Neural cell (in vitro differentiated cells): ENCODE measurements at regions not wholly inside any gene's neighbourhood (a gene's known extent, or its start where the extent isn't known, plus 50 kb on each side); places are given as distances from the start of the nearest gene placed in this dataset.

Experiments used
- H2AFZ ChIP-seq: fragments of 200-600, 300-800 bp; sonication (generic), shearing (Covaris generic); 2 replicates; pipeline ENCODE4 v1.6.0; 2014; ENCODE audit warnings: low read depth, mild to moderate bottlenecking, antibody characterized with exemption, low read length, moderate library complexity
- H3F3A ChIP-seq: fragments of 200-600 bp; shearing (Covaris generic); 2 replicates; pipeline ENCODE4 v1.6.1; 2016; ENCODE audit warnings: mild to moderate bottlenecking, moderate library complexity, mixed read lengths, antibody characterized with exemption, low read length; ENCODE audit not compliant: insufficient read depth, poor library complexity, severe bottlenecking
- H3K27ac ChIP-seq: fragments of 200-600, 300-800 bp; sonication (generic), shearing (Covaris generic); 2 replicates; pipeline ENCODE4 v1.5.1; 2014; ENCODE audit warnings: mild to moderate bottlenecking, low read length, moderate library complexity
- H3K27me3 ChIP-seq: fragments of 300-800, 200-600 bp; sonication (generic), shearing (Covaris generic); 2 replicates; pipeline ENCODE4 v1.6.0; 2014; ENCODE audit warnings: mild to moderate bottlenecking, low read depth, low read length, moderate library complexity; ENCODE audit not compliant: insufficient read depth
- H3K36me3 ChIP-seq: fragments of 300-800, 200-600 bp; sonication (generic), shearing (Covaris generic); 2 replicates; pipeline ENCODE4 v1.5.1; 2014; ENCODE audit warnings: mild to moderate bottlenecking, antibody characterized with exemption, low read length, moderate library complexity; ENCODE audit not compliant: insufficient read depth
- H3K4me2 ChIP-seq: fragments of 300-800, 200-600 bp; sonication (generic), shearing (Covaris generic); 2 replicates; pipeline ENCODE4 v1.6.0; 2014; ENCODE audit warnings: mild to moderate bottlenecking, low read length
- H3K4me3 ChIP-seq: fragments of 300-800, 200-600 bp; sonication (generic), shearing (Covaris generic); 2 replicates; pipeline ENCODE4 v1.5.1; 2014; ENCODE audit warnings: mild to moderate bottlenecking, low read length, moderate library complexity
- H3K79me2 ChIP-seq: fragments of 200-600 bp; shearing (Covaris generic); replicated peaks from 2 replicates; pipeline ENCODE4 v1.6.0; 2014; ENCODE audit warnings: mild to moderate bottlenecking, low read length, moderate library complexity; ENCODE audit not compliant: insufficient read depth
- H3K9ac ChIP-seq: fragments of 300-800, 200-600 bp; sonication (generic), shearing (Covaris generic); 2 replicates; pipeline ENCODE4 v1.6.1; 2016; ENCODE audit warnings: mild to moderate bottlenecking, low read length, mixed read lengths
- H3K9me2 ChIP-seq: fragments of 200-600 bp; shearing (Covaris generic); 2 replicates; pipeline ENCODE4 v1.6.1; 2016; ENCODE audit warnings: mild to moderate bottlenecking, low read length, mixed read lengths; ENCODE audit not compliant: insufficient read depth
- H3K9me3 ChIP-seq: fragments of 200-600, 300-800 bp; sonication (generic), shearing (Covaris generic); 2 replicates; pipeline ENCODE4 v1.6.1; 2016; ENCODE audit warnings: mild to moderate bottlenecking, mixed run types, low read length, moderate library complexity, mixed read lengths
- H4K20me1 ChIP-seq: fragments of 200-600 bp; shearing (Covaris generic); 2 replicates; pipeline ENCODE4 v1.6.1; 2016; ENCODE audit warnings: mild to moderate bottlenecking, mixed run types; ENCODE audit not compliant: insufficient read depth
- EP300 ChIP-seq: fragments of 450-650 bp; conservative IDR thresholded peaks from 2 replicates; pipeline ENCODE4 v1.6.1; 2014; ENCODE audit warnings: antibody characterized with exemption, mild to moderate bottlenecking, moderate library complexity; ENCODE audit not compliant: poor library complexity, severe bottlenecking
- EZH2 ChIP-seq: fragments of 200-600, 300-800 bp; shearing (Covaris generic), sonication (generic); IDR thresholded peaks from 2 replicates; pipeline ENCODE4 v1.6.1; 2014; ENCODE audit warnings: antibody characterized with exemption, low read length, borderline replicate concordance, mild to moderate bottlenecking; ENCODE audit not compliant: insufficient read depth, poor library complexity, severe bottlenecking
- MXI1 ChIP-seq: fragments of 450-650 bp; conservative IDR thresholded peaks from 2 replicates; pipeline ENCODE4 v1.6.1; 2014; ENCODE audit warnings: antibody characterized with exemption, mild to moderate bottlenecking; ENCODE audit not compliant: poor library complexity, severe bottlenecking
- POLR2AphosphoS5 ChIP-seq: IDR thresholded peaks from 2 replicates; pipeline ENCODE4 v1.6.1; 2012
- RAD21 ChIP-seq: fragments of 450-650 bp; conservative IDR thresholded peaks from 2 replicates; pipeline ENCODE4 v1.6.1; 2014; ENCODE audit warnings: antibody characterized with exemption, mild to moderate bottlenecking, moderate library complexity
- SMC3 ChIP-seq: fragments of 450-650 bp; conservative IDR thresholded peaks from 2 replicates; pipeline ENCODE4 v1.6.1; 2014; ENCODE audit warnings: antibody characterized with exemption, mild to moderate bottlenecking, moderate library complexity; ENCODE audit not compliant: poor library complexity
- TAF1 ChIP-seq: IDR thresholded peaks from 2 replicates; pipeline ENCODE4 v1.6.1; 2012; ENCODE audit warnings: low read depth
- TF ChIP-seq, protein P1 (sequence below): IDR thresholded peaks from 2 replicates; pipeline ENCODE4 v1.6.1; 2012; ENCODE audit warnings: borderline replicate concordance
- TF ChIP-seq, protein P2 (sequence below): fragments of 450-650 bp; IDR thresholded peaks from 2 replicates; pipeline ENCODE4 v1.5.1; 2014; ENCODE audit warnings: antibody characterized with exemption, mild to moderate bottlenecking, moderate library complexity; ENCODE audit not compliant: poor library complexity, severe bottlenecking

DNA sequence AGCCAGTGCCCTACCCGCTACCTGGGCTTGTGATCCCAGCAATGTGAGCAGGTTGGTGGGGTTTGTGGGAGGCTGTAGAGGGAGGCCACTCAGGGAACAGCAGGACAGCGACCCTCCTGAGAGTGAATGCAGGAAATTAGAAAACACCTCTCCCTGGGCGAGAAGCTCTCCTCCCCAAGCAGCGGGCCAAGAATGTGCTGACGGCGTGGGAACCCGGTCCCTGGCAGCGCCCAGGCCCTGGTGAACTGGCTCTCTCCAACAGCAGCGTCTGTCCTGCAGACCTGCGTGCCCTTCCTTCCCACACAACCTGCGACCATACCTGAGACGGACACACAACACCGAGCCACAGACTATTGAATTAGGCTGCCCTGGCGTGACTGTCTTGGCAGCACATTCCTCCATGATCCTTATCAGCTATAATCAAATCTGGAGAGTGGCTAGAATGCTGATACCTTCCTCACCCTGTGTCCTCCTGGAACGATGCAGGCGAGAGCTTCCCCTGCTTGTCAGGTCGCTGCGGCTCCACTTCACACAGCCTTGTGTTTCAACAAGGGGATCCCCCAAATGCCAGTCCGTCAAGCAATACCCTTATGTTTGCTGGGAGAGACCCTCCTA, 114.8 kb upstream of the GSC start:
- Histone ChIP-seq H3K27me3 (no peaks in the 10 kb centered on the region), H3K9ac (no peak overlapping the region), H3K9me2 (no peaks in the 10 kb centered on the region), H3K36me3 (no peaks in the 10 kb centered on the region), H3K4me3 (no peak overlapping the region), H2AFZ (no peak overlapping the region), H3K9me3 (no peaks in the 10 kb centered on the region), H4K20me1 (no peaks in the 10 kb centered on the region), H3K4me2 (no peak overlapping the region), H3K79me2 (no peaks in the 10 kb centered on the region), H3K27ac (no peak overlapping the region), H3F3A (no peaks in the 10 kb centered on the region)
- TF ChIP-seq, protein P1, sequence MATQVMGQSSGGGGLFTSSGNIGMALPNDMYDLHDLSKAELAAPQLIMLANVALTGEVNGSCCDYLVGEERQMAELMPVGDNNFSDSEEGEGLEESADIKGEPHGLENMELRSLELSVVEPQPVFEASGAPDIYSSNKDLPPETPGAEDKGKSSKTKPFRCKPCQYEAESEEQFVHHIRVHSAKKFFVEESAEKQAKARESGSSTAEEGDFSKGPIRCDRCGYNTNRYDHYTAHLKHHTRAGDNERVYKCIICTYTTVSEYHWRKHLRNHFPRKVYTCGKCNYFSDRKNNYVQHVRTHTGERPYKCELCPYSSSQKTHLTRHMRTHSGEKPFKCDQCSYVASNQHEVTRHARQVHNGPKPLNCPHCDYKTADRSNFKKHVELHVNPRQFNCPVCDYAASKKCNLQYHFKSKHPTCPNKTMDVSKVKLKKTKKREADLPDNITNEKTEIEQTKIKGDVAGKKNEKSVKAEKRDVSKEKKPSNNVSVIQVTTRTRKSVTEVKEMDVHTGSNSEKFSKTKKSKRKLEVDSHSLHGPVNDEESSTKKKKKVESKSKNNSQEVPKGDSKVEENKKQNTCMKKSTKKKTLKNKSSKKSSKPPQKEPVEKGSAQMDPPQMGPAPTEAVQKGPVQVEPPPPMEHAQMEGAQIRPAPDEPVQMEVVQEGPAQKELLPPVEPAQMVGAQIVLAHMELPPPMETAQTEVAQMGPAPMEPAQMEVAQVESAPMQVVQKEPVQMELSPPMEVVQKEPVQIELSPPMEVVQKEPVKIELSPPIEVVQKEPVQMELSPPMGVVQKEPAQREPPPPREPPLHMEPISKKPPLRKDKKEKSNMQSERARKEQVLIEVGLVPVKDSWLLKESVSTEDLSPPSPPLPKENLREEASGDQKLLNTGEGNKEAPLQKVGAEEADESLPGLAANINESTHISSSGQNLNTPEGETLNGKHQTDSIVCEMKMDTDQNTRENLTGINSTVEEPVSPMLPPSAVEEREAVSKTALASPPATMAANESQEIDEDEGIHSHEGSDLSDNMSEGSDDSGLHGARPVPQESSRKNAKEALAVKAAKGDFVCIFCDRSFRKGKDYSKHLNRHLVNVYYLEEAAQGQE = no peak
- no peak for TF ChIP-seq RAD21
- TF ChIP-seq EZH2 = no peak
- no peak for TF ChIP-seq SMC3
- TF ChIP-seq TAF1 = no peak
- TF ChIP-seq POLR2AphosphoS5 = no peak
- TF ChIP-seq MXI1 = no peak

DNA sequence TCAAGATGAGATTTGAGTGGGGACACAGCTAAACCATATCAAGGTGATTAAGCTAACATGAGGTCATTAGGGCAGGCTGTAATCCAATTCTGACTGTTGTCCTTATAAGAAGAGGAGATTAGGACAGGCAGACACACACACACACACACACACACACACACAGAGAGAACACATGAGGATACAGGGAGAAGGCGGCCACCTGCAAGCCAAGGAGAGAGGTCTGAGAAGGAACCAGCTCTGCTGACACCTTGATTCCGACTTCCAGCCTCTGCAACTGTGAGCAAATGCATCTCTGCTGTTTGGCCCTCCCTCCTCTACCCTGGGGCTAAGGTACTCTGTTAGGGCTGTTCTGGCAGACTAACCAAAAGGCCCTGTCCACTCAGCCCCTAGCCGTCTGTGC, 112.5 kb upstream of the GSC start:
- Histone ChIP-seq H3K9me2 (no peaks in the 10 kb centered on the region), H3K27me3 (no peaks in the 10 kb centered on the region), H3K9ac (no peak overlapping the region), H4K20me1 (no peaks in the 10 kb centered on the region), H3K27ac (no peak overlapping the region), H3K36me3 (no peaks in the 10 kb centered on the region), H2AFZ (no peak overlapping the region), H3F3A (no peaks in the 10 kb centered on the region), H3K79me2 (no peaks in the 10 kb centered on the region), H3K4me2 (no peak overlapping the region), H3K4me3 (no peak overlapping the region), H3K9me3 (no peaks in the 10 kb centered on the region)
- TF ChIP-seq EP300 (no peak), SMC3 (no peak), MXI1 (no peak), EZH2 (no peak), POLR2AphosphoS5 (no peak), TAF1 (no peak), RAD21 (no peak)
- TF ChIP-seq, protein P1 = no peak
- TF ChIP-seq, protein P2, sequence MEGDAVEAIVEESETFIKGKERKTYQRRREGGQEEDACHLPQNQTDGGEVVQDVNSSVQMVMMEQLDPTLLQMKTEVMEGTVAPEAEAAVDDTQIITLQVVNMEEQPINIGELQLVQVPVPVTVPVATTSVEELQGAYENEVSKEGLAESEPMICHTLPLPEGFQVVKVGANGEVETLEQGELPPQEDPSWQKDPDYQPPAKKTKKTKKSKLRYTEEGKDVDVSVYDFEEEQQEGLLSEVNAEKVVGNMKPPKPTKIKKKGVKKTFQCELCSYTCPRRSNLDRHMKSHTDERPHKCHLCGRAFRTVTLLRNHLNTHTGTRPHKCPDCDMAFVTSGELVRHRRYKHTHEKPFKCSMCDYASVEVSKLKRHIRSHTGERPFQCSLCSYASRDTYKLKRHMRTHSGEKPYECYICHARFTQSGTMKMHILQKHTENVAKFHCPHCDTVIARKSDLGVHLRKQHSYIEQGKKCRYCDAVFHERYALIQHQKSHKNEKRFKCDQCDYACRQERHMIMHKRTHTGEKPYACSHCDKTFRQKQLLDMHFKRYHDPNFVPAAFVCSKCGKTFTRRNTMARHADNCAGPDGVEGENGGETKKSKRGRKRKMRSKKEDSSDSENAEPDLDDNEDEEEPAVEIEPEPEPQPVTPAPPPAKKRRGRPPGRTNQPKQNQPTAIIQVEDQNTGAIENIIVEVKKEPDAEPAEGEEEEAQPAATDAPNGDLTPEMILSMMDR = no peak
